Spleen (tissue), 11 donors: ENCODE measurements at regions not wholly inside any gene's neighbourhood (a gene's known extent, or its start where the extent isn't known, plus 50 kb on each side); places are given as distances from the start of the nearest gene placed in this dataset.

Experiments
- DNase-seq: peaks from one replicate; pipeline ENCODE4 v3.0.0-alpha.2; 2020
- H3K27ac ChIP-seq, 8 donors: fragments of 200-600 bp; sonication (generic) in 7 of 8; 1 replicate in 4 of 8; 2 replicates in 4 of 8; pipeline versions ENCODE4 v1.5.0 to v1.8.0; 2016 to 2021; ENCODE audit warnings: inconsistent platforms in 4 of 8, mild to moderate bottlenecking in 4 of 8, moderate library complexity in 1 of 8
- H3K27me3 ChIP-seq, 7 donors: fragments of 200-600 bp; sonication (generic) in 6 of 7; replicated peaks in 1 of 7; 1 replicate in 4 of 7; 2 replicates in 3 of 7; pipeline versions ENCODE4 v1.5.0 to v1.8.0; 2016 to 2021; ENCODE audit warnings: inconsistent platforms in 3 of 7, mild to moderate bottlenecking in 1 of 7
- H3K36me3 ChIP-seq, 6 donors: fragments of 200-600 bp; sonication (generic) in 5 of 6; 1 replicate in 4 of 6; 2 replicates in 2 of 6; pipeline versions ENCODE4 v1.5.0 to v1.8.0; 2016 to 2021; ENCODE audit warnings: inconsistent platforms in 2 of 6
- H3K4me1 ChIP-seq, 6 donors: fragments of 200-600 bp; sonication (generic) in 5 of 6; 1 replicate in 3 of 6; 2 replicates in 3 of 6; pipeline versions ENCODE4 v1.5.0 to v1.8.0; 2016 to 2021; ENCODE audit warnings: inconsistent platforms in 3 of 6
- H3K4me3 ChIP-seq, 8 donors: fragments of 200-600 bp; sonication (generic) in 7 of 8; 1 replicate in 4 of 8; 2 replicates in 4 of 8; pipeline versions ENCODE4 v1.5.0 to v1.8.0; 2016 to 2021; ENCODE audit warnings: inconsistent platforms in 4 of 8, mild to moderate bottlenecking in 4 of 8, moderate library complexity in 2 of 8
- H3K9me3 ChIP-seq, 8 donors: fragments of 200-600 bp; sonication (generic) in 7 of 8; 1 replicate in 4 of 8; 2 replicates in 4 of 8; pipeline versions ENCODE4 v1.5.0 to v1.8.0; 2016 to 2021; ENCODE audit warnings: inconsistent platforms in 4 of 8
- CTCF ChIP-seq, 11 experiments: fragments of 200-600 bp in 7 of 11; fragments of 450-650 bp in 4 of 11; sonication (generic) in 4 of 11; IDR thresholded peaks in 8 of 11; conservative IDR thresholded peaks in 3 of 11; 1 replicate in 7 of 11; 2 replicates in 4 of 11; pipeline versions ENCODE4 v1.4.0 to v1.8.0; 2016 to 2021; ENCODE audit warnings: antibody characterized with exemption in 11 of 11, inconsistent platforms in 4 of 11, mild to moderate bottlenecking in 1 of 11
- POLR2A ChIP-seq, 3 donors: fragments of 450-650 bp; IDR thresholded peaks; one replicate each; pipeline ENCODE4 v1.5.1; 2017; ENCODE audit warnings: antibody characterized with exemption in 3 of 3, mild to moderate bottlenecking in 1 of 3
- POLR2AphosphoS5 ChIP-seq, 3 donors: sonication (generic); formaldehyde crosslinking; IDR thresholded peaks; one replicate each; pipeline ENCODE4 v1.5.1; 2017; ENCODE audit warnings: antibody characterized with exemption in 3 of 3
- WGBS, 5 donors: extraction: QIAGEN DNeasy Blood & Tissue Kit in 3 of 5; methylation state at CpG; one replicate each; pipeline versions ENCODE4 v1.1.5 to v1.1.7; 2013 to 2018; 5-methylcytosine and 5-hydroxymethylcytosine counted together
- intact Hi-C: fragments of 100-400 bp; cut with DNase I; formaldehyde crosslinking; loops from one replicate; pipeline ENCODE4 v1.15.0; 2023; ENCODE audit warnings: low total_unique reads
- donor health status: healthy with polysubstance abuse.
- donor health status: DM: no; HTN: no; CAD: no; lungs with moderate emphysema.
- donor health status: DM: no; HTN: no; CAD: no.
- donor health status: Bipolar disorder and iron deficiency.
- donor health status: healthy.
- donor health status: DM: no; HTN: no; CAD: no.
- donor health status: DM: yes; HTN: yes; CAD: no.

DNA sequence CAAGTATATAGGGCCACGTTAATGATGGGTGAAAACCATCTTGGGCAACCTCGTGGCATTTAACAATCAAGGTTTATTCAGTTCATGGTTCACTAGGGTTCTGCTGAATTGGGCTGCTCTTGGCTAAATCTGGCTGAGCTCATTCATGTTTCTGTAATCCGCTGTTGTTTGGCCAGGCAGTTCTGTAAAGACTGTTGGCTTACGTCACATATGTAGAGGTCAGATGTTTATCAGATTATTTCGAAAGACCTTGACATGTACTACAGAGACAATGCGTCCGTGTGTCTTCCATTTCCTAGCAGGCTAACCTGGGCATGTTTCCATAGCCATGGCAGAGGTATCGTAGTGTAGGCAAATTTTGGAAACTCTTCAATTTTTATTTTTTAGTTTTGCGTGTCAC, 190.0 kb upstream of the ZWINT start:
- Histone ChIP-seq H3K27ac (no peak overlapping the region), H3K4me1 (no peaks in the 10 kb centered on the region), H3K27me3 (no peaks in the 10 kb centered on the region), H3K4me3 (no peak overlapping the region), H3K9me3 (peaks cover 0 to 14% (median 5%) of the 10 kb centered on the region in 8 donors), H3K36me3 (no peaks in the 10 kb centered on the region)
- DNase-seq: no peak
- intact Hi-C loops: no loop called here
- TF ChIP-seq POLR2A (IDR thresholded peaks at IDR 0.05): no peak
- no peak for TF ChIP-seq POLR2AphosphoS5 (IDR thresholded peaks at IDR 0.05)
- no peak for TF ChIP-seq CTCF (IDR thresholded peaks at IDR 0.05 in 8 of 11, conservative IDR thresholded peaks at IDR 0.05 in 3 of 11)
- WGBS, 5 donors: 70 to 81% (median 73%) methylated on average over 9 of the region's 9 CpGs

DNA sequence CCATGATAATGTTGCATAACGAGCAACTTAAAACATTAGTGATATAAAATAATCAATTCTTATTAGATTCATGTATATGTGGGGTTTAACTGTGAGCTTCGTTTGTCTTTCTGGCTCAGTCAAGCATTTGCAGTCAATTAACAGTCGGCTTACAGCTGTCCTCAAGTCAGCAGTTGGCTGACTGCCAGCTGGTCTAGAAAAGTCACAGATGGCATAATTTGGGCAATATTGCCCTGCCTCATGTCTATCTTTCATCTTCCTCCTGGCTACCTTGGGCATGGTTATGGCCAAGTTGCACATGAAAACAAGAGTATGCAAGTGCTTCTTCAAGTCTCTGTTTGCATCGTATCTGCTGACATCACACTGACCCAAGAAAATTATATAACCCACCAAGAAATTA, 186.1 kb upstream of the ZWINT start:
- peaks cover 0 to 5% (median 0%) of the 10 kb centered on the region in 8 donors for H3K9me3 ChIP-seq
- intact Hi-C loops: no loop called here
- H3K4me3 ChIP-seq: no peak overlapping the region
- no peak for DNase-seq
- no peaks in the 10 kb centered on the region for H3K27me3 ChIP-seq
- H3K4me1 ChIP-seq: no peaks in the 10 kb centered on the region
- H3K27ac ChIP-seq: no peak overlapping the region
- WGBS, 5 donors: 62 to 79% (median 68%) methylated on average over 4 of the region's 4 CpGs
- H3K36me3 ChIP-seq: no peaks in the 10 kb centered on the region
- no peak for TF ChIP-seq POLR2A (IDR thresholded peaks at IDR 0.05)
- TF ChIP-seq CTCF (IDR thresholded peaks at IDR 0.05 in 8 of 11, conservative IDR thresholded peaks at IDR 0.05 in 3 of 11): no peak
- no peak for TF ChIP-seq POLR2AphosphoS5 (IDR thresholded peaks at IDR 0.05)

DNA sequence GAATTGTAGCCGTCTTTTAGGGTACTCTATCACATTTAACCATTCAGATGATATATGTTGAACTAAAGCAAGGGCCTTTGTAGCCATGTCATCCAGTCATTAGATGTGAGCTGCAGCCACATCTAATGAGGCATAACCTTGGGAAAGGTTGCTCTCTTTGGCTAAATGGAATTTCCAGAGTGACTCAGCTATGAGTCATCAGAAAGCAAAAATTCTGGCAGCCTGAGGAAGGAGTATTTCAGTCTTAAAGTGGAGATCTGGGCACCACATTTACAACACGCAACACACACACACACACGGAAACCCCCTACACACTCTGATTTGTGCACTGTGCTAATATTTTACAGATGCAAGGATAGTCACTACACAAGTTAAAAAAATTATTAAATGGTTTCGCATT, 176.9 kb upstream of the ZWINT start:
- Histone ChIP-seq H3K4me3 (no peak overlapping the region), H3K36me3 (no peaks in the 10 kb centered on the region), H3K9me3 (no peaks in the 10 kb centered on the region), H3K27ac (no peak overlapping the region), H3K4me1 (no peaks in the 10 kb centered on the region), H3K27me3 (no peaks in the 10 kb centered on the region)
- DNase-seq: no peak
- intact Hi-C loops: no loop called here
- no peak for TF ChIP-seq POLR2AphosphoS5 (IDR thresholded peaks at IDR 0.05)
- TF ChIP-seq POLR2A (IDR thresholded peaks at IDR 0.05): no peak
- TF ChIP-seq CTCF (IDR thresholded peaks at IDR 0.05 in 8 of 11, conservative IDR thresholded peaks at IDR 0.05 in 3 of 11): no peak
- 85 to 98% (median 87%) methylated on average over 4 of the region's 4 CpGs for WGBS, 5 donors

GRCh38 chr10:56522166-56522565, 161.1 kb upstream of the ZWINT start:
- Histone ChIP-seq H3K36me3 (no peaks in the 10 kb centered on the region), H3K27me3 (no peaks in the 10 kb centered on the region), H3K4me3 (no peak overlapping the region), H3K27ac (no peak overlapping the region), H3K4me1 (no peaks in the 10 kb centered on the region), H3K9me3 (peaks cover 0 to 5% (median 0%) of the 10 kb centered on the region in 8 donors)
- no peak for DNase-seq
- no peak for TF ChIP-seq POLR2AphosphoS5 (IDR thresholded peaks at IDR 0.05)
- no peak for TF ChIP-seq POLR2A (IDR thresholded peaks at IDR 0.05)
- no peak for TF ChIP-seq CTCF (IDR thresholded peaks at IDR 0.05 in 8 of 11, conservative IDR thresholded peaks at IDR 0.05 in 3 of 11)
- intact Hi-C loops: no loop called here
- WGBS, 5 donors: 73 to 88% (median 74%) methylated on average over 3 of the region's 3 CpGs
